Upper lobe of right lung (tissue), 1 donor: ENCODE measurements at regions not wholly inside any gene's neighbourhood (a gene's known extent, or its start where the extent isn't known, plus 50 kb on each side); places are given as distances from the start of the nearest gene placed in this dataset.

ENCODE experiments used
- ATAC-seq: fragments of 200-7000 bp; cut with Tn5 transposase; one replicate; pipeline ENCODE4 v1.9.1; 2020; ENCODE audit warnings: mild to moderate bottlenecking, moderate library complexity
- DNase-seq: peaks from one replicate; pipeline ENCODE4 v3.0.0-alpha.2; 2020
- H3K27ac ChIP-seq: fragments of 200-600 bp; one replicate; pipeline ENCODE4 v1.8.0; 2022
- H3K27me3 ChIP-seq: fragments of 200-600 bp; one replicate; pipeline ENCODE4 v1.8.0; 2022; ENCODE audit warnings: mild to moderate bottlenecking
- H3K36me3 ChIP-seq: fragments of 200-600 bp; one replicate; pipeline ENCODE4 v1.8.0; 2022
- H3K4me1 ChIP-seq: fragments of 200-600 bp; one replicate; pipeline ENCODE4 v1.8.0; 2022
- H3K4me3 ChIP-seq: fragments of 200-600 bp; one replicate; pipeline ENCODE4 v1.8.0; 2022; ENCODE audit warnings: mild to moderate bottlenecking
- H3K9me3 ChIP-seq: fragments of 200-600 bp; one replicate; pipeline ENCODE4 v1.8.0; 2022
- CTCF ChIP-seq: fragments of 200-600 bp; IDR thresholded peaks from one replicate; pipeline ENCODE4 v1.8.0; 2022; ENCODE audit warnings: antibody characterized with exemption
- intact Hi-C: fragments of 100-400 bp; cut with DNase I; formaldehyde crosslinking; loops from one replicate; pipeline ENCODE4 v1.11.0; 2022
- donor health status: DM: no; HTN: yes; CAD: no; lungs with severe emphysema.

- no peak overlapping the region for H3K4me3 ChIP-seq
- DNase-seq (no peak), ATAC-seq (no peak)
- H3K27me3 ChIP-seq, result no peaks in the 10 kb centered on the region
- no peak for TF ChIP-seq CTCF
- intact Hi-C loops, result no loop called here
- no peak overlapping the region for H3K27ac ChIP-seq
- H3K9me3 ChIP-seq, result no peaks in the 10 kb centered on the region
- H3K4me1 ChIP-seq, result no peaks in the 10 kb centered on the region
- no peaks in the 10 kb centered on the region for H3K36me3 ChIP-seq
These were observed 109.3 kb upstream of the NANOS1 start for GRCh38 chr10:118920206-118920605.

- no peak overlapping the region for H3K27ac ChIP-seq
- no peak for DNase-seq
- intact Hi-C loops, result no loop called here
- no peaks in the 10 kb centered on the region for H3K4me1 ChIP-seq
- no peaks in the 10 kb centered on the region for H3K36me3 ChIP-seq
- H3K27me3 ChIP-seq, result no peaks in the 10 kb centered on the region
- no peaks in the 10 kb centered on the region for H3K9me3 ChIP-seq
- TF ChIP-seq CTCF, result no peak
- no peak for ATAC-seq
- H3K4me3 ChIP-seq, result no peak overlapping the region
These were observed 107.3 kb upstream of the NANOS1 start for GRCh38 chr10:118922226-118922625.

DNA sequence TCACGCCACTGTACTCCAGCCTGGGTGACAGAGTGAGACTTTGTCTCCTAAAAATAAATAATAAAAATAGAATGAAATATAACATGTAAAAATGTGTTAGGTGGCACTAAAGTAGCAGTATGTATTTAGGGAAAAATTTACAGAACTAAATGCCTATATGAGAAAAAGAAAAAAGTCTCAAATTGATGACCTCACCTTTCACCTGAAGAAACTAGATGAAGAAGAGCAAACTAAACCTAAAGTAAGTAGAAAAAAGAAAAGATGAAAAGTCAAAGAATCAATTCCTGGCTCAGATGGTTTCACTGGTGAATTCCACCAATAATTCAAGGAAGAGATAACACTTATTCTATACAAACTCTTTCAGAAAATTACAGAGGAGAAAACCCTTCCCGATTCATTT, 106.5 kb upstream of the NANOS1 start:
- intact Hi-C loops, result no loop called here
- no peaks in the 10 kb centered on the region for H3K4me1 ChIP-seq
- no peaks in the 10 kb centered on the region for H3K9me3 ChIP-seq
- no peak overlapping the region for H3K27ac ChIP-seq
- ATAC-seq (no peak), DNase-seq (no peak)
- no peak overlapping the region for H3K4me3 ChIP-seq
- no peaks in the 10 kb centered on the region for H3K27me3 ChIP-seq
- TF ChIP-seq CTCF, result no peak
- H3K36me3 ChIP-seq, result no peaks in the 10 kb centered on the region

- H3K27me3 ChIP-seq, result no peaks in the 10 kb centered on the region
- no peak overlapping the region for H3K4me3 ChIP-seq
- intact Hi-C loops, result no loop called here
- no peaks in the 10 kb centered on the region for H3K9me3 ChIP-seq
- TF ChIP-seq CTCF, result no peak
- no peaks in the 10 kb centered on the region for H3K36me3 ChIP-seq
- H3K27ac ChIP-seq, result no peak overlapping the region
- no peaks in the 10 kb centered on the region for H3K4me1 ChIP-seq
- DNase-seq (no peak), ATAC-seq (no peak)
These were observed 105.0 kb upstream of the NANOS1 start for GRCh38 chr10:118924493-118924892.

- no peaks in the 10 kb centered on the region for H3K27me3 ChIP-seq
- TF ChIP-seq CTCF, result no peak
These were observed 104.0 kb upstream of the NANOS1 start for GRCh38 chr10:118925404-118926071.

GRCh38 chr10:118926072-118926417, 103.5 kb upstream of the NANOS1 start:
- Histone ChIP-seq H3K4me1 (no peaks in the 10 kb centered on the region), H3K9me3 (no peaks in the 10 kb centered on the region), H3K27me3 (no peaks in the 10 kb centered on the region), H3K4me3 (no peak overlapping the region), H3K36me3 (no peaks in the 10 kb centered on the region), H3K27ac (no peak overlapping the region)
- no peak for DNase-seq
- ATAC-seq, result no peak
- TF ChIP-seq CTCF, result no peak
- intact Hi-C loops, result no loop called here

More at GRCh38 chr10:118925404-118926071, 104.0 kb upstream of the NANOS1 start:
- H3K4me1 ChIP-seq, result no peaks in the 10 kb centered on the region
- H3K27ac ChIP-seq, result no peak overlapping the region
- ATAC-seq, result no peak
- no peak for DNase-seq
- no peak overlapping the region for H3K4me3 ChIP-seq
- intact Hi-C loops, result no loop called here
- H3K9me3 ChIP-seq, result no peaks in the 10 kb centered on the region
- no peaks in the 10 kb centered on the region for H3K36me3 ChIP-seq
